ENCODE measurements at regions not wholly inside any gene's neighbourhood (a gene's known extent, or its start where the extent isn't known, plus 50 kb on each side); places are given as distances from the start of the nearest gene placed in this dataset.

DNA sequence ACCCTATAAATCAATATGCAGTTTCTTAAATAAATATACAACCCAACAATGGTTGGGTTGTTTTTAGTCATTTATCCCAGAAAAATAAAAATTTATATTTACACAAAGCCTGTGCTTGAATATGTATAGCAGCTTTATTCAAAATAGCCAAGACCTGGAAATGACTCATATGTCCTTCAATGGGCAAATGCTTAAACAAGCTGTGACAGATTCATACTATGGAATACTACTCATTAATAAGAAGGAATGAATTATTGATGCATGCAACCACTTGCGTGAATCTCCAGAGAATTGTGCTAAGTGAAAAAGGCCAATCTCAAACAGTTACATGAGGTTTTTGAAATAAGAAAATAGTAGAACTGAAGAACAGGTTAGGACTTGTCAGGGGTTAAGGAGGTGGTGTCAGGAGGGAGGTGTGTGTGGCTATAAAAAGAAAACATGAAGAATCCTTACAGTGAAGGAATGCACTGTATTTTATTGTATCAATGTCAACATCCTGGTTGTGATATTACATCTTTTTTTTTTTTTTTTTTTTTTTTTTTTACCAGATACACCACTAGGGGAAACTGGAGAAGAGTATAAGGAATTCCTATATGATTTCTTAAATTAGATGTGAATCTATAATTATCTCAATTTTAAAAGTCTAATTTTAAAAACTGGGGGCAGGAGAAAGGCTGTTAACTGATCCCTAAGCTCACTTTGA lies 82.4 kb upstream of the CD44 start:
- TF ChIP-seq, protein P1, sequence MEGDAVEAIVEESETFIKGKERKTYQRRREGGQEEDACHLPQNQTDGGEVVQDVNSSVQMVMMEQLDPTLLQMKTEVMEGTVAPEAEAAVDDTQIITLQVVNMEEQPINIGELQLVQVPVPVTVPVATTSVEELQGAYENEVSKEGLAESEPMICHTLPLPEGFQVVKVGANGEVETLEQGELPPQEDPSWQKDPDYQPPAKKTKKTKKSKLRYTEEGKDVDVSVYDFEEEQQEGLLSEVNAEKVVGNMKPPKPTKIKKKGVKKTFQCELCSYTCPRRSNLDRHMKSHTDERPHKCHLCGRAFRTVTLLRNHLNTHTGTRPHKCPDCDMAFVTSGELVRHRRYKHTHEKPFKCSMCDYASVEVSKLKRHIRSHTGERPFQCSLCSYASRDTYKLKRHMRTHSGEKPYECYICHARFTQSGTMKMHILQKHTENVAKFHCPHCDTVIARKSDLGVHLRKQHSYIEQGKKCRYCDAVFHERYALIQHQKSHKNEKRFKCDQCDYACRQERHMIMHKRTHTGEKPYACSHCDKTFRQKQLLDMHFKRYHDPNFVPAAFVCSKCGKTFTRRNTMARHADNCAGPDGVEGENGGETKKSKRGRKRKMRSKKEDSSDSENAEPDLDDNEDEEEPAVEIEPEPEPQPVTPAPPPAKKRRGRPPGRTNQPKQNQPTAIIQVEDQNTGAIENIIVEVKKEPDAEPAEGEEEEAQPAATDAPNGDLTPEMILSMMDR (conservative IDR thresholded peaks at IDR 0.05 in 1 of 2, IDR thresholded peaks at IDR 0.05 in 1 of 2; ENCODE audit: extremely low read depth in 1 of 2, insufficient read depth in 1 of 2, low read depth in 1 of 2, low read length in 2 of 2), result peak in 1 of 2 donors; percentile 14
- TF ChIP-seq EZH2 (IDR thresholded peaks at IDR 0.05; ENCODE audit: borderline replicate concordance, low read length), result no peak
